COLO829 (cell line): ENCODE measurements at regions not wholly inside any gene's neighbourhood (a gene's known extent, or its start where the extent isn't known, plus 50 kb on each side); places are given as distances from the start of the nearest gene placed in this dataset.
"Not testable (repeated sequence)": the region's sequence is repeated elsewhere in the genome, so short reads cannot be mapped to it uniquely, and the experiment has no call there.

Experiments used
- DNase-seq: peaks from one replicate; pipeline ENCODE4 v3.0.0; 2012; ENCODE audit warnings: low spot score

GRCh38 chr10:108090476-108091215, 926.1 kb upstream of the SORCS1 start:
- DNase-seq: no peak

GRCh38 chr10:108086502-108086901, 922.0 kb upstream of the SORCS1 start:
- DNase-seq: no peak

- no peak for DNase-seq
These were observed 918.1 kb upstream of the SORCS1 start for GRCh38 chr10:108082596-108082995.

- no peak for DNase-seq
These were observed 913.8 kb upstream of the SORCS1 start for GRCh38 chr10:108078263-108078662.

- no peak for DNase-seq
These were observed 908.0 kb upstream of the SORCS1 start for GRCh38 chr10:108072466-108072865.

GRCh38 chr10:108070789-108071188, 906.3 kb upstream of the SORCS1 start:
- DNase-seq: no peak

GRCh38 chr10:108069096-108069495, 904.6 kb upstream of the SORCS1 start:
- DNase-seq: no peak

- DNase-seq: peak; percentile 2
These were observed 900.3 kb upstream of the SORCS1 start for GRCh38 chr10:108064746-108065260.

- DNase-seq: no peak
These were observed 895.7 kb upstream of the SORCS1 start for GRCh38 chr10:108060246-108060645.

- no peak for DNase-seq
These were observed 891.0 kb upstream of the SORCS1 start for GRCh38 chr10:108055506-108055905.

- DNase-seq: no peak
These were observed 888.5 kb upstream of the SORCS1 start for GRCh38 chr10:108052981-108053380.

GRCh38 chr10:108051218-108051617, 886.7 kb upstream of the SORCS1 start:
- DNase-seq: no peak

- no peak for DNase-seq
These were observed 886.1 kb upstream of the SORCS1 start for GRCh38 chr10:108050626-108051025.

- no peak for DNase-seq
These were observed 885.2 kb upstream of the SORCS1 start for GRCh38 chr10:108049668-108050067.

- no peak for DNase-seq
These were observed 884.4 kb upstream of the SORCS1 start for GRCh38 chr10:108048898-108049297.

- no peak for DNase-seq
These were observed 875.5 kb upstream of the SORCS1 start for GRCh38 chr10:108039821-108040584.

- no peak for DNase-seq
These were observed 872.6 kb upstream of the SORCS1 start for GRCh38 chr10:108037061-108037460.

- no peak for DNase-seq
These were observed 871.8 kb upstream of the SORCS1 start for GRCh38 chr10:108036265-108036664.

- no peak for DNase-seq
These were observed 870.3 kb upstream of the SORCS1 start for GRCh38 chr10:108034829-108035228.

GRCh38 chr10:108033518-108033917, 869.0 kb upstream of the SORCS1 start:
- not testable (repeated sequence) for DNase-seq

GRCh38 chr10:108031505-108031904, 867.0 kb upstream of the SORCS1 start:
- no peak for DNase-seq

GRCh38 chr10:108014902-108015177, 850.3 kb upstream of the SORCS1 start:
- no peak for DNase-seq

GRCh38 chr10:108014145-108014901, 849.8 kb upstream of the SORCS1 start:
- DNase-seq: no peak
